T-cell (primary cell): ENCODE measurements at regions not wholly inside any gene's neighbourhood (a gene's known extent, or its start where the extent isn't known, plus 50 kb on each side); places are given as distances from the start of the nearest gene placed in this dataset.

Experiments
- ATAC-seq, 4 experiments: fragments of 200-7000 bp in 3 of 4; fragments of 150-1000 bp in 1 of 4; cut with Tn5 transposase; replicated peaks in 1 of 4; 1 replicate in 3 of 4; 2 replicates in 1 of 4; pipeline ENCODE4 v1.10.0; 2021; ENCODE audit warnings: moderate library complexity in 3 of 4, mild to moderate bottlenecking in 2 of 4, moderate number of reproducible peaks in 1 of 4
- CTCF ChIA-PET, 2 donors: fragments of 300-600 bp; sonication (Branson Sonifier 250); formaldehyde crosslinking; loops; one replicate each; lab custom pipeline; 2022; ENCODE audit warnings: antibody characterized with exemption in 2 of 2; lab: Charles Lee
- POLR2A ChIA-PET, 2 donors: fragments of 300-600 bp; sonication (Branson Sonifier 250); formaldehyde crosslinking; loops; one replicate each; lab custom pipeline; 2022; ENCODE audit warnings: antibody characterized with exemption in 2 of 2; lab: Charles Lee
- DNase-seq, 35 experiments: peaks; one replicate each; pipeline versions ENCODE4 v3.0.0 to v3.0.0-alpha.2; 2013 to 2023
- H3K27ac ChIP-seq: one replicate; pipeline ENCODE4 v1.5.1; 2013; ENCODE audit warnings: low read length
- H3K27me3 ChIP-seq, 2 experiments: replicated peaks in 1 of 2; 1 replicate in 1 of 2; 2 replicates in 1 of 2; pipeline versions ENCODE4 v1.6.1 to v1.7.0; 2013; ENCODE audit warnings: low read length in 1 of 2, mixed read lengths in 1 of 2; ENCODE audit not compliant: control insufficient read depth in 2 of 2, insufficient read depth in 2 of 2; ENCODE audit errors: extremely low read depth in 1 of 2
- H3K36me3 ChIP-seq, 2 donors: 1 replicate in 1 of 2; 2 replicates in 1 of 2; pipeline versions ENCODE4 v1.6.1 to v1.7.0; 2013; ENCODE audit warnings: low read length in 1 of 2; ENCODE audit not compliant: control insufficient read depth in 2 of 2, insufficient read depth in 1 of 2; ENCODE audit errors: extremely low read depth in 1 of 2
- H3K4me1 ChIP-seq, 2 experiments: 1 replicate in 1 of 2; 2 replicates in 1 of 2; pipeline versions ENCODE4 v1.6.1 to v1.7.0; 2013; ENCODE audit warnings: low read length in 2 of 2, mixed read lengths in 1 of 2; ENCODE audit not compliant: insufficient read depth in 2 of 2, control insufficient read depth in 1 of 2; ENCODE audit errors: extremely low read depth in 1 of 2
- H3K4me3 ChIP-seq, 2 donors: 1 replicate in 1 of 2; 2 replicates in 1 of 2; pipeline versions ENCODE4 v1.5.1 to v1.7.0; 2013; ENCODE audit warnings: mild to moderate bottlenecking in 2 of 2, low read length in 1 of 2, moderate library complexity in 1 of 2; ENCODE audit not compliant: control insufficient read depth in 1 of 2; ENCODE audit errors: extremely low read depth in 1 of 2
- H3K9me3 ChIP-seq: 2 replicates; pipeline ENCODE4 v1.7.0; 2013
- H3K27ac Mint-ChIP-seq, 2 donors: one replicate each; pipeline ENCODE4 v1.8.0; 2020 to 2021; ENCODE audit warnings: mild to moderate bottlenecking in 2 of 2, mixed read lengths in 2 of 2
- H3K27me3 Mint-ChIP-seq, 2 donors: one replicate each; pipeline ENCODE4 v1.8.0; 2021 to 2022; ENCODE audit warnings: mixed read lengths in 2 of 2
- H3K36me3 Mint-ChIP-seq: one replicate; pipeline ENCODE4 v1.8.0; 2021; ENCODE audit warnings: mixed read lengths
- H3K4me1 Mint-ChIP-seq, 3 donors: one replicate each; pipeline ENCODE4 v1.8.0; 2020 to 2022; ENCODE audit warnings: mixed read lengths in 3 of 3, mild to moderate bottlenecking in 1 of 3
- H3K4me3 Mint-ChIP-seq, 3 donors: one replicate each; pipeline ENCODE4 v1.8.0; 2020 to 2022; ENCODE audit warnings: mild to moderate bottlenecking in 3 of 3, mixed read lengths in 3 of 3, moderate library complexity in 3 of 3
- H3K9me3 Mint-ChIP-seq, 3 donors: one replicate each; pipeline ENCODE4 v1.8.0; 2020 to 2022; ENCODE audit warnings: mixed read lengths in 3 of 3
- WGBS: methylation state at CpG from one replicate; pipeline ENCODE4 v1.1.5; 2013; ENCODE audit warnings: missing lambda C conversion rate; ENCODE audit not compliant: insufficient coverage; 5-methylcytosine and 5-hydroxymethylcytosine counted together

DNA sequence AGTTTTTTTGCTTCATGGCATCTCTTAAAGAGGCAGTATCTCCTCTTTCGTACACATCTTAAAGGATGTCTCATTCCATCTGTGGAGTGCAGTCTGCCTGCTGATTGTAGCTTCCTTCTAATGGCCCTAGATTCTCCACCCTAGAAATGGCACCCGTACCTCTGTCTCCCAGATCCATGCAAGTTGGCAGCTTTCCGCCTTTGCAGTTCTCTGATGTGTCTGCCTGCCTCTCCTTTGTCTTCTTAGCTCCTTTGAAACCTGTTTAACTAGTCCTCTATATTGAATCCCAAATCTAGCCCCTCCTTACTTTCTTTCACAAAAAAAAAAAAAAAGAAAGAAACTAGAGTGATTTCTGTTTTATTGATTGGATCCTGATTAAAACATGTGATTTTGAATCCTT is 1025.0 kb downstream of the ZPLD1 start:
- no peak for ATAC-seq
- H3K27ac ChIP-seq = no peak overlapping the region
- Mint-ChIP-seq H3K27ac (no peak overlapping the region), H3K4me1 (no peaks in the 10 kb centered on the region), H3K4me3 (no peak overlapping the region), H3K9me3 (peaks cover 4 to 11% (median 4%) of the 10 kb centered on the region in 3 donors), H3K27me3 (no peaks in the 10 kb centered on the region), H3K36me3 (no peaks in the 10 kb centered on the region)
- no peaks in the 10 kb centered on the region for H3K27me3 ChIP-seq
- no peak overlapping the region for H3K4me3 ChIP-seq
- DNase-seq = no peak
- no peaks in the 10 kb centered on the region for H3K9me3 ChIP-seq
- no peaks in the 10 kb centered on the region for H3K36me3 ChIP-seq
- ChIA-PET POLR2A (interaction anchor here in 1 of 2 donors (0.6 kb wide), 1 partner anchor 10 kb away, joined by 4 read pairs; no protein-coding TSS in a partner anchor), CTCF (interaction anchor here in 1 of 2 donors (0.6 kb wide), 1 partner anchor 787 kb away, joined by 3 read pairs; no protein-coding TSS in a partner anchor)
- 77% methylated on average over 3 of the region's 3 CpGs for WGBS
- no peaks in the 10 kb centered on the region for H3K4me1 ChIP-seq

DNA sequence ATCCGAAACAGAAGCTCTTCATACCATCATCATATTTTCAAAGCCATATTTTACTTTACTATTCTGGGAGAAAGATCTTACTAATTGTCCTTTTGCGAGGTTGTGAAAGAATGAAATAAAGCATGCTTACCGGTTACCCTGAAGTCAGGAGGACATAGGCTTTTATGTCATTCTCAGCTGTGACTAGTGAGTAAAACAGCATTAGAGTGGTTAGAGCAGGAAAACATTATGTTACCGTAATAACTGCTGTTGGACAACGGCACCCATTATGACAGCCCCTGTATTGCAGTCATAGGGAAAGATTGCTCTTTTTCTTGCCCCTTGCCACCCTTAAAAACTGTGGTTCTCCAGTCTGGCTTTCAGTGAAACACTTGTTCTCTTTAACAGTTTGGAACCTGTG is 1035.7 kb downstream of the ZPLD1 start:
- ChIA-PET POLR2A (no interaction called here), CTCF (no interaction called here)
- Mint-ChIP-seq H3K27ac (no peak overlapping the region), H3K27me3 (no peaks in the 10 kb centered on the region), H3K4me1 (no peaks in the 10 kb centered on the region), H3K9me3 (peaks cover 0 to 5% (median 3%) of the 10 kb centered on the region in 3 donors), H3K36me3 (no peaks in the 10 kb centered on the region), H3K4me3 (no peak overlapping the region)
- H3K9me3 ChIP-seq = peaks cover 3% of the 10 kb centered on the region
- H3K4me3 ChIP-seq = no peak overlapping the region
- H3K27me3 ChIP-seq = no peaks in the 10 kb centered on the region
- ATAC-seq = no peak
- no peak for DNase-seq
- H3K4me1 ChIP-seq = no peaks in the 10 kb centered on the region
- H3K36me3 ChIP-seq = no peaks in the 10 kb centered on the region
- H3K27ac ChIP-seq = no peak overlapping the region
- 96% methylated on average over 4 of the region's 5 CpGs for WGBS

DNA sequence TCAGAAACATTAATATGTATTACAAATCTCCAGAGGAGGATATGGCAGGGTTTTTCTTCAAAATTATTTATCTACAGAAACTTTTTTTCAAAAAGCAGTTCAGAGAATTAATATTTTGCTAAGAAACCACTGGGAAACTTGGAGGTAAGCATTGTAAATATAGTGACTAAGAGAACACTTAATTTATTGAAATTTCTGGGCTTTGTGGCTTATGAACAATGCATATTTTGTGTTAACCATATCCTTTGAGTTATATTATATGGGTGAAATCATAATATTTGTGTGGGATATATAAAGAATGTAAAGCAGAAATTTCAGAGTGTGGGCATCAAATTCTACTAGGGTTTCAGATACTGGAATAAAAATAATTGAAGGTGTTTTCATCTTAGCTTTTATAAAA is 1059.2 kb downstream of the ZPLD1 start:
- DNase-seq = no peak
- Mint-ChIP-seq H3K4me3 (no peak overlapping the region), H3K27ac (no peak overlapping the region), H3K27me3 (no peaks in the 10 kb centered on the region), H3K9me3 (peaks cover 5 to 12% (median 8%) of the 10 kb centered on the region in 3 donors), H3K36me3 (no peaks in the 10 kb centered on the region), H3K4me1 (no peaks in the 10 kb centered on the region)
- H3K9me3 ChIP-seq = no peaks in the 10 kb centered on the region
- no peaks in the 10 kb centered on the region for H3K4me1 ChIP-seq
- POLR2A ChIA-PET = interaction anchor here in 1 of 2 donors (0.7 kb wide), 1 partner anchor 18 kb away, joined by 5 read pairs; no protein-coding TSS in a partner anchor
- no peak overlapping the region for H3K27ac ChIP-seq
- no peaks in the 10 kb centered on the region for H3K36me3 ChIP-seq
- no peaks in the 10 kb centered on the region for H3K27me3 ChIP-seq
- no peak overlapping the region for H3K4me3 ChIP-seq
- CTCF ChIA-PET = no interaction called here
- no peak for ATAC-seq

DNA sequence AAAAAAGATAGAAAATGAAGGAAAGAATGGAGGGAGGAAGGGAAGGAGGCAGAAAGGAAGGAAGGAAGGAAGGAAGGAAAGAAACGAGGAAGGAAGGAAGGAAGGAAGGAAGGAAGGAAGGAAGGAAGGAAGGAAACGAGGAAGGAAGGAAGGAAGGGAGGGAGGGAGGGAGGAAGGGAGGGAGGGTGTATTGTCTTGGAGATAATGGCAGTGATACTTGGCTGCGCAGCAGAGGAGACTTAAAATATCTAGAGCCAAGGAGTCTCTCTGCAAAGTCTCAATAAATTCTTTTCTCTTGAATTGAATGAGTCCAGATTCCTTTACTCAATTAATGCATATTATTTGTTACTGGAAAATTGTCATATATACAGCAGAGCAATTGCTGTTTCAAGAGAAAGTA is 1059.7 kb downstream of the ZPLD1 start:
- Histone ChIP-seq H3K4me1 (no peaks in the 10 kb centered on the region), H3K9me3 (no peaks in the 10 kb centered on the region), H3K4me3 (no peak overlapping the region), H3K27ac (no peak overlapping the region), H3K36me3 (no peaks in the 10 kb centered on the region), H3K27me3 (no peaks in the 10 kb centered on the region)
- DNase-seq (no peak), ATAC-seq (no peak)
- Mint-ChIP-seq H3K4me3 (no peak overlapping the region), H3K36me3 (no peaks in the 10 kb centered on the region), H3K27me3 (no peaks in the 10 kb centered on the region), H3K27ac (no peak overlapping the region), H3K4me1 (no peaks in the 10 kb centered on the region), H3K9me3 (peaks cover 5 to 12% (median 6%) of the 10 kb centered on the region in 3 donors)
- 14% methylated on average over 2 of the region's 3 CpGs for WGBS
- CTCF ChIA-PET = no interaction called here
- POLR2A ChIA-PET = interaction anchor here in 1 of 2 donors (0.7 kb wide), 1 partner anchor 19 kb away, joined by 5 read pairs; no protein-coding TSS in a partner anchor

DNA sequence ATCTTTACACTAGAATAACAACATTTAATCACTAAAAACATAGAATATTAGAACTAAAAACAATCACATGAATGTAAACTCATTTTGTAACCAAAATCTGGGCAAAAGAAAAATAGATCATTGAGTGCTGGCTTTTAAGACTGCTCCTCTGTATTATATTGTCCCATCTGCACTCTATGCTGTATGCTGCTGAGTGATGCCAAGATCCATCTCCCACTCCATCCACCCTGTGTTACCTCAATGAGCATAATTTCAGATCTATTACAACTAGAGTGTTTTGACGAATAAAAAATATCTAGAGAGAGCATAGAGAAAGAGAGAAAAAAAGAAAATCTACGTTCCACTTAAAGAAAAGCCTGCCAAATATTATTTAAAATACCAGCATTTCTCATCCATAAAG is 1060.4 kb downstream of the ZPLD1 start:
- no peaks in the 10 kb centered on the region for H3K4me1 ChIP-seq
- Mint-ChIP-seq H3K27ac (no peak overlapping the region), H3K4me3 (no peak overlapping the region), H3K4me1 (no peaks in the 10 kb centered on the region), H3K36me3 (no peaks in the 10 kb centered on the region), H3K27me3 (no peaks in the 10 kb centered on the region), H3K9me3 (peaks cover 0 to 12% (median 5%) of the 10 kb centered on the region in 3 donors)
- CTCF ChIA-PET = no interaction called here
- H3K4me3 ChIP-seq = no peak overlapping the region
- WGBS = no CpG with 5 or more reads among the region's 2 CpGs
- no peaks in the 10 kb centered on the region for H3K9me3 ChIP-seq
- H3K27me3 ChIP-seq = no peaks in the 10 kb centered on the region
- no peak for DNase-seq
- no peaks in the 10 kb centered on the region for H3K36me3 ChIP-seq
- no peak overlapping the region for H3K27ac ChIP-seq
- no peak for ATAC-seq
- POLR2A ChIA-PET = no interaction called here

DNA sequence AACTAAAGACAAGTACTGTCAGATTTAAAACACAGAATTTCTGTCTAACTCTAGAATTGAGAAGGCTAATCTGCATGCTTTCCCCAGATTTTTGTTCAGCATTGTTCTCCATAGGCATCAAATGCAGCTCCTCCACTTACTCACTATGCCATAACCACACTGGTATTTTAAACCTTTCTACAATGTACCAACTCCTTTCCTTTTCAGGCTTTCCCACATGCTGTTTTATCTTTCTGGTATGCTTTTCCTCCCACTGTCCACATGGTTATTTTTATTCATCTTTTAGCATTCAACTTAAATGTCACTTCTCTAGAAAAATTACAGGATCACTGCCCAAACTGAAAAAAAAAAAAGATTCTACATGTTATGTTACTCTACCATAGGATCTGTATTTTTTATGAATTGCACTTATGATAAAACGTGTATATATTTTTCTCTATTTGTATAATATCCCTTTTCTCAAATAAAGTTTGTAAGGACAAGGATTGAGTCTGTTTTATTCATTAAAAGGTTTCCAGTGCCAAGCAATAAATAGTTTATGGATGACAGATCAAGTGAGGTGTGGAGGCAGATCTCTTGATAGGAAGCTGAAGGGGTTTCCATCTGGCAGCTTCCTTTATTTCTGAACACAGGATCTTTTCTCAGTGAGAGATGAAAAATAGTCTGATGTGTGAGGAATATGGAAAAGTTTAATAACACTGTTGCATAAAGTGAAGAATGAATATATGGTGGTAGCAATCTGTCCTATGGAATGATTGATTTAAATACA is 1064.5 kb downstream of the ZPLD1 start:
- DNase-seq (no peak), ATAC-seq (no peak)
- POLR2A ChIA-PET = no interaction called here
- Histone ChIP-seq H3K4me3 (no peak overlapping the region), H3K27ac (no peak overlapping the region), H3K27me3 (no peaks in the 10 kb centered on the region), H3K4me1 (no peaks in the 10 kb centered on the region), H3K36me3 (no peaks in the 10 kb centered on the region), H3K9me3 (peaks cover 3% of the 10 kb centered on the region)
- CTCF ChIA-PET = no interaction called here
- Mint-ChIP-seq H3K9me3 (peaks cover 3 to 9% (median 5%) of the 10 kb centered on the region in 3 donors), H3K27me3 (no peaks in the 10 kb centered on the region), H3K4me1 (no peaks in the 10 kb centered on the region), H3K36me3 (no peaks in the 10 kb centered on the region), H3K27ac (no peak overlapping the region), H3K4me3 (no peak overlapping the region)
- WGBS = no CpG with 5 or more reads among the region's 1 CpG
